Neuronal stem cell (in vitro differentiated cells): ENCODE measurements at regions not wholly inside any gene's neighbourhood (a gene's known extent, or its start where the extent isn't known, plus 50 kb on each side); places are given as distances from the start of the nearest gene placed in this dataset.

Source experiments
- DNase-seq: peaks from one replicate; pipeline ENCODE4 v3.0.0-alpha.2; 2013; ENCODE audit warnings: low spot score
- H2AFZ ChIP-seq: one replicate; pipeline ENCODE4 v1.6.1; 2013; ENCODE audit warnings: mild to moderate bottlenecking, low read length, inconsistent platforms
- H2AK5ac ChIP-seq: 2 replicates; pipeline ENCODE4 v1.6.1; 2013; ENCODE audit warnings: low read depth, mild to moderate bottlenecking, inconsistent platforms, low read length, moderate library complexity, mixed read lengths
- H2BK120ac ChIP-seq: 2 replicates; pipeline ENCODE4 v1.6.1; 2013; ENCODE audit warnings: low read depth, mild to moderate bottlenecking, inconsistent platforms, low read length, moderate library complexity, mixed read lengths
- H2BK12ac ChIP-seq: one replicate; pipeline ENCODE4 v1.6.1; 2013; ENCODE audit warnings: low read length, inconsistent platforms
- H2BK15ac ChIP-seq: 2 replicates; pipeline ENCODE4 v1.6.1; 2013; ENCODE audit warnings: mild to moderate bottlenecking, low read length, inconsistent platforms, mixed read lengths
- H2BK5ac ChIP-seq: one replicate; pipeline ENCODE4 v1.6.1; 2013; ENCODE audit warnings: inconsistent platforms, mild to moderate bottlenecking, low read length, moderate library complexity
- H3K14ac ChIP-seq: one replicate; pipeline ENCODE4 v1.6.1; 2013; ENCODE audit warnings: low read length, inconsistent platforms
- H3K18ac ChIP-seq: 2 replicates; pipeline ENCODE4 v1.6.1; 2013; ENCODE audit warnings: low read length, inconsistent platforms
- H3K23ac ChIP-seq: 2 replicates; pipeline ENCODE4 v1.6.1; 2013; ENCODE audit warnings: low read depth, mild to moderate bottlenecking, mixed read lengths, low read length, inconsistent platforms; ENCODE audit not compliant: poor library complexity
- H3K27ac ChIP-seq: replicated peaks from 3 replicates; pipeline ENCODE4 v1.5.1; 2013; ENCODE audit warnings: low read length, inconsistent platforms
- H3K27me3 ChIP-seq, 3 experiments: 2 replicates each; pipeline ENCODE4 v1.6.1; 2013; ENCODE audit warnings: low read length in 3 of 3, mild to moderate bottlenecking in 2 of 3, inconsistent platforms in 1 of 3, low read depth in 1 of 3, mixed read lengths in 1 of 3, moderate library complexity in 1 of 3; ENCODE audit not compliant: control insufficient read depth in 3 of 3, insufficient read depth in 3 of 3
- H3K36me3 ChIP-seq, 2 donors: replicated peaks in 1 of 2; 2 replicates each; pipeline ENCODE4 v1.6.1; 2013; ENCODE audit warnings: low read length in 2 of 2; ENCODE audit not compliant: control insufficient read depth in 2 of 2, insufficient read depth in 2 of 2
- H3K4ac ChIP-seq: 2 replicates; pipeline ENCODE4 v1.6.1; 2013; ENCODE audit warnings: inconsistent platforms, mild to moderate bottlenecking, low read length, moderate library complexity
- H3K4me1 ChIP-seq, 2 donors: 1 replicate in 1 of 2; 2 replicates in 1 of 2; pipeline ENCODE4 v1.6.1; 2013; ENCODE audit warnings: low read length in 2 of 2, low read depth in 1 of 2; ENCODE audit not compliant: control insufficient read depth in 2 of 2, insufficient read depth in 1 of 2
- H3K4me2 ChIP-seq: one replicate; pipeline ENCODE4 v1.6.1; 2013; ENCODE audit warnings: mild to moderate bottlenecking, low read length, inconsistent platforms; ENCODE audit not compliant: insufficient read depth, poor library complexity, severe bottlenecking
- H3K4me3 ChIP-seq, 2 donors: 2 replicates each; pipeline ENCODE4 v1.5.1; 2013; ENCODE audit warnings: low read length in 2 of 2, mild to moderate bottlenecking in 2 of 2, inconsistent platforms in 1 of 2, moderate library complexity in 1 of 2
- H3K79me1 ChIP-seq: one replicate; pipeline ENCODE4 v1.6.1; 2013; ENCODE audit warnings: low read depth, mild to moderate bottlenecking, inconsistent platforms, low read length, moderate library complexity
- H3K9ac ChIP-seq: one replicate; pipeline ENCODE4 v1.6.1; 2013; ENCODE audit warnings: mild to moderate bottlenecking, low read depth, low read length, inconsistent platforms; ENCODE audit not compliant: poor library complexity
- H3K9me3 ChIP-seq, 2 donors: replicated peaks in 1 of 2; 2 replicates each; pipeline versions ENCODE3 to v1.6.1; 2013; ENCODE audit warnings: low read length in 2 of 2, mild to moderate bottlenecking in 2 of 2, inconsistent platforms in 1 of 2, low read depth in 1 of 2, mixed read lengths in 1 of 2, moderate library complexity in 1 of 2; ENCODE audit not compliant: control insufficient read depth in 2 of 2, insufficient read depth in 1 of 2
- H4K8ac ChIP-seq: one replicate; pipeline ENCODE4 v1.6.1; 2013; ENCODE audit warnings: low read depth, mild to moderate bottlenecking, inconsistent platforms, low read length, moderate library complexity
- H4K91ac ChIP-seq: one replicate; pipeline ENCODE4 v1.6.1; 2013; ENCODE audit warnings: low read length, low read depth, mild to moderate bottlenecking, inconsistent platforms; ENCODE audit not compliant: poor library complexity
- WGBS, 2 donors: extraction: QIAGEN DNeasy Blood & Tissue Kit; methylation state at CpG; one replicate each; pipeline ENCODE4 v1.1.7; 2013; ENCODE audit warnings: missing lambda C conversion rate in 2 of 2, mixed read lengths in 1 of 2; ENCODE audit not compliant: insufficient read length in 2 of 2, insufficient replicate concordance in 1 of 2; ENCODE audit errors: extremely low coverage in 2 of 2; 5-methylcytosine and 5-hydroxymethylcytosine counted together

- no peaks in the 10 kb centered on the region for H3K27me3 ChIP-seq
These were observed 257.7 kb upstream of the GNPDA2 start for GRCh38 chr4:44984083-44984482.

GRCh38 chr4:44983083-44983482 lies 256.7 kb upstream of the GNPDA2 start:
- DNase-seq, result no peak
- Histone ChIP-seq H4K8ac (no peak overlapping the region), H3K4me1 (no peaks in the 10 kb centered on the region), H3K27me3 (no peaks in the 10 kb centered on the region), H3K23ac (no peak overlapping the region), H4K91ac (no peak overlapping the region), H2BK120ac (no peak overlapping the region), H3K4me3 (no peak overlapping the region), H3K36me3 (no peaks in the 10 kb centered on the region), H3K9me3 (no peaks in the 10 kb centered on the region), H3K27ac (no peak overlapping the region), H2AFZ (no peak overlapping the region), H2AK5ac (no peak overlapping the region), H3K9ac (no peak overlapping the region), H2BK15ac (no peak overlapping the region), H2BK5ac (no peak overlapping the region), H3K4ac (no peak overlapping the region), H3K4me2 (no peak overlapping the region), H3K18ac (no peak overlapping the region), H3K79me1 (no peaks in the 10 kb centered on the region), H3K14ac (no peak overlapping the region), H2BK12ac (no peak overlapping the region)
- WGBS, 2 donors, result no CpG with 5 or more reads among the region's 2 CpGs

More at GRCh38 chr4:44984083-44984482, 257.7 kb upstream of the GNPDA2 start:
- Histone ChIP-seq H3K4me3 (no peak overlapping the region), H2BK15ac (no peak overlapping the region), H3K79me1 (no peaks in the 10 kb centered on the region), H3K36me3 (no peaks in the 10 kb centered on the region), H2BK5ac (no peak overlapping the region), H4K91ac (no peak overlapping the region), H3K23ac (no peak overlapping the region), H3K9ac (no peak overlapping the region), H2AK5ac (no peak overlapping the region), H3K4me2 (no peak overlapping the region), H4K8ac (no peak overlapping the region), H3K9me3 (no peaks in the 10 kb centered on the region), H2AFZ (no peak overlapping the region), H2BK12ac (no peak overlapping the region), H3K4me1 (no peaks in the 10 kb centered on the region), H3K18ac (no peak overlapping the region), H2BK120ac (no peak overlapping the region), H3K14ac (no peak overlapping the region), H3K4ac (no peak overlapping the region), H3K27ac (no peak overlapping the region)
- DNase-seq, result no peak

GRCh38 chr4:44978020-44978419 lies 251.7 kb upstream of the GNPDA2 start:
- H3K36me3 ChIP-seq, result no peaks in the 10 kb centered on the region
- H3K9me3 ChIP-seq, result no peaks in the 10 kb centered on the region
- no peak overlapping the region for H3K4ac ChIP-seq
- H3K4me2 ChIP-seq, result no peak overlapping the region
- H3K79me1 ChIP-seq, result no peaks in the 10 kb centered on the region
- H3K27ac ChIP-seq, result no peak overlapping the region
- H3K14ac ChIP-seq, result no peak overlapping the region
- no peaks in the 10 kb centered on the region for H3K27me3 ChIP-seq
- no peak overlapping the region for H3K9ac ChIP-seq
- no peak for DNase-seq
- H3K23ac ChIP-seq, result no peak overlapping the region
- H3K4me3 ChIP-seq, result no peak overlapping the region
- H2BK15ac ChIP-seq, result no peak overlapping the region
- H2BK120ac ChIP-seq, result no peak overlapping the region
- WGBS, 2 donors, result no CpG with 5 or more reads among the region's 1 CpG
- no peak overlapping the region for H4K8ac ChIP-seq
- no peak overlapping the region for H2BK5ac ChIP-seq
- H2AFZ ChIP-seq, result no peak overlapping the region
- H2AK5ac ChIP-seq, result no peak overlapping the region
- H3K4me1 ChIP-seq, result no peaks in the 10 kb centered on the region
- H2BK12ac ChIP-seq, result no peak overlapping the region
- no peak overlapping the region for H3K18ac ChIP-seq
- no peak overlapping the region for H4K91ac ChIP-seq

- H3K18ac ChIP-seq, result no peak overlapping the region
- H3K4ac ChIP-seq, result no peak overlapping the region
- no peak overlapping the region for H3K4me2 ChIP-seq
- no peak overlapping the region for H3K23ac ChIP-seq
- H4K91ac ChIP-seq, result no peak overlapping the region
- H3K4me3 ChIP-seq, result no peak overlapping the region
- no peak overlapping the region for H2BK12ac ChIP-seq
- no peak overlapping the region for H3K14ac ChIP-seq
- H4K8ac ChIP-seq, result no peak overlapping the region
- no peaks in the 10 kb centered on the region for H3K4me1 ChIP-seq
- no peak overlapping the region for H2BK5ac ChIP-seq
- H3K79me1 ChIP-seq, result peaks cover 2% of the 10 kb centered on the region
- WGBS, 2 donors, result no CpG with 5 or more reads among the region's 6 CpGs
- H3K9ac ChIP-seq, result no peak overlapping the region
- H3K27ac ChIP-seq, result no peak overlapping the region
- no peaks in the 10 kb centered on the region for H3K27me3 ChIP-seq
- no peak overlapping the region for H2BK15ac ChIP-seq
- H2AK5ac ChIP-seq, result no peak overlapping the region
- H3K9me3 ChIP-seq, result no peaks in the 10 kb centered on the region
- no peak overlapping the region for H2BK120ac ChIP-seq
- no peaks in the 10 kb centered on the region for H3K36me3 ChIP-seq
- DNase-seq, result no peak
- no peak overlapping the region for H2AFZ ChIP-seq
These were observed 239.2 kb upstream of the GNPDA2 start for GRCh38 chr4:44965435-44966095.
